WI38 (cell line): ENCODE measurements at regions not wholly inside any gene's neighbourhood (a gene's known extent, or its start where the extent isn't known, plus 50 kb on each side); places are given as distances from the start of the nearest gene placed in this dataset.

Source experiments
- H3K4me3 ChIP-seq: 2 replicates; pipeline ENCODE4 v1.5.1; 2011; ENCODE audit warnings: low read depth, mild to moderate bottlenecking, control low read depth, low read length
- CTCF ChIP-seq: IDR thresholded peaks from 2 replicates; pipeline ENCODE4 v1.5.1; 2012; ENCODE audit warnings: low read depth, mild to moderate bottlenecking, control low read depth, low read length

GRCh38 chr12:13443028-13443427 is 246.5 kb downstream of the EMP1 start:
- H3K4me3 ChIP-seq = no peak overlapping the region
- no peak for TF ChIP-seq CTCF

GRCh38 chr12:13442457-13442856 is 245.9 kb downstream of the EMP1 start:
- H3K4me3 ChIP-seq = no peak overlapping the region
- no peak for TF ChIP-seq CTCF

GRCh38 chr12:13440844-13441243 is 244.3 kb downstream of the EMP1 start:
- TF ChIP-seq CTCF = no peak
- no peak overlapping the region for H3K4me3 ChIP-seq

DNA sequence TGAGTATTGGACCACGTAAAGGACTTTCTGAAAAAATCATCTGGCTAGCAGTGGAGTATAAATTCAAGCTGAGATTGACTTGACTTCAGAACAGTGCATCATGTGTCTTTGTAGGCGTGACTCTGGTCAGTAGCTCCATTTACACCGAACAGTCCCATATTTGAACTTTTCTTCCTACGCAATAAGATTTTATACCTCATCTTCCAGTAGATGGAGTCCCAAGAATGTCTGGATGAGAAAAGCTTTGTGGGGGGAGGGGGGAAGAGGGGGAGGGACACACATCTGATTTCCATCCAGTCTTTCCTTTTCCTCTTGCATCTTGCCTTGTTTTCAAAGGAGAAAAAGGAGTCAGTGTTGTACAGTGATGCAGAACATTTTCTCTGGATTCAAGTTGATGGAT is 241.0 kb downstream of the EMP1 start:
- no peak overlapping the region for H3K4me3 ChIP-seq
- no peak for TF ChIP-seq CTCF

GRCh38 chr12:13436696-13437391 is 240.3 kb downstream of the EMP1 start:
- H3K4me3 ChIP-seq = no peak overlapping the region
- no peak for TF ChIP-seq CTCF

- no peak overlapping the region for H3K4me3 ChIP-seq
Observed at GRCh38 chr12:13436182-13436581, 239.7 kb downstream of the EMP1 start.

More at GRCh38 chr12:13436182-13436581, 239.7 kb downstream of the EMP1 start:
- TF ChIP-seq CTCF = no peak
